H1 (cell line): ENCODE measurements at regions not wholly inside any gene's neighbourhood (a gene's known extent, or its start where the extent isn't known, plus 50 kb on each side); places are given as distances from the start of the nearest gene placed in this dataset.

Experiments
- CTCF ChIA-PET: fragments of 300-600 bp; sonication (Branson Sonifier 250); formaldehyde crosslinking; loops from one replicate; lab custom pipeline; 2021; ENCODE audit not compliant: partially characterized antibody; lab: Charles Lee
- POLR2A ChIA-PET: fragments of 300-600 bp; sonication (Branson Sonifier 250); formaldehyde crosslinking; loops from one replicate; lab custom pipeline; 2021; ENCODE audit warnings: inconsistent platforms; ENCODE audit not compliant: partially characterized antibody; lab: Charles Lee
- DNase-seq, 2 experiments: peaks; one replicate each; pipeline versions ENCODE4 v3.0.0 to v3.0.0-alpha.2; 2010 to 2022; ENCODE audit warnings: low spot score in 2 of 2, low read depth in 1 of 2, mixed read lengths in 1 of 2
- FAIRE-seq: peaks from 2 replicates; lab custom pipeline; 2011; peaks lifted over from hg19 to GRCh38; lab: Jason Lieb, UNC
- H2AFZ ChIP-seq: 2 replicates; pipeline ENCODE4 v1.8.1; 2012; ENCODE audit warnings: low read length, inconsistent platforms
- H2AK5ac ChIP-seq: 2 replicates; pipeline ENCODE4 v1.6.1; 2013; ENCODE audit warnings: low read depth, low read length
- H2BK120ac ChIP-seq: replicated peaks from 2 replicates; pipeline ENCODE3; 2013; ENCODE audit warnings: low read depth, low read length, inconsistent platforms
- H2BK12ac ChIP-seq: 2 replicates; pipeline ENCODE4 v1.6.1; 2013; ENCODE audit warnings: low read depth, low read length
- H2BK15ac ChIP-seq: 2 replicates; pipeline ENCODE4 v1.6.1; 2013; ENCODE audit warnings: low read length
- H2BK20ac ChIP-seq: 2 replicates; pipeline ENCODE4 v1.6.1; 2013; ENCODE audit warnings: low read length
- H2BK5ac ChIP-seq: 2 replicates; pipeline ENCODE4 v1.6.1; 2013; ENCODE audit warnings: low read depth, low read length
- H3K14ac ChIP-seq: 2 replicates; pipeline ENCODE4 v1.6.1; 2013; ENCODE audit warnings: inconsistent platforms; ENCODE audit not compliant: insufficient read length
- H3K18ac ChIP-seq: 2 replicates; pipeline ENCODE4 v1.6.1; 2013; ENCODE audit warnings: low read length; ENCODE audit errors: extremely low read depth
- H3K23ac ChIP-seq: 2 replicates; pipeline ENCODE4 v1.6.1; 2013; ENCODE audit warnings: inconsistent platforms; ENCODE audit not compliant: insufficient read length
- H3K23me2 ChIP-seq: 2 replicates; pipeline ENCODE4 v1.6.1; 2013; ENCODE audit warnings: low read depth, low read length
- H3K27ac ChIP-seq: 2 replicates; pipeline ENCODE4 v1.6.1; 2011; ENCODE audit warnings: low read depth, low read length, inconsistent platforms
- H3K27me3 ChIP-seq, 4 experiments: replicated peaks in 1 of 4; 1 replicate in 1 of 4; 2 replicates in 3 of 4; pipeline versions ENCODE4 v1.6.1 to v1.8.1; 2011 to 2013; ENCODE audit warnings: low read length in 3 of 4, mild to moderate bottlenecking in 3 of 4, inconsistent platforms in 2 of 4, mixed read lengths in 2 of 4, moderate library complexity in 1 of 4; ENCODE audit not compliant: control insufficient read depth in 3 of 4, insufficient read depth in 3 of 4; ENCODE audit errors: extremely low read depth in 1 of 4
- H3K36me3 ChIP-seq, 4 experiments: 2 replicates each; pipeline versions ENCODE4 v1.6.1 to v1.8.1; 2011 to 2013; ENCODE audit warnings: mild to moderate bottlenecking in 4 of 4, low read length in 3 of 4, moderate library complexity in 2 of 4, control low read depth in 1 of 4, inconsistent platforms in 1 of 4; ENCODE audit not compliant: insufficient read depth in 4 of 4, control insufficient read depth in 2 of 4
- H3K4ac ChIP-seq: replicated peaks from 2 replicates; pipeline ENCODE3; 2013; ENCODE audit warnings: low read length, low read depth, mixed read lengths, inconsistent platforms; ENCODE audit not compliant: insufficient read length
- H3K4me1 ChIP-seq, 4 experiments: replicated peaks in 1 of 4; 1 replicate in 1 of 4; 2 replicates in 3 of 4; pipeline versions ENCODE4 v1.6.1 to v1.8.1; 2011 to 2013; ENCODE audit warnings: low read length in 3 of 4, inconsistent platforms in 2 of 4, mixed read lengths in 1 of 4; ENCODE audit not compliant: insufficient read depth in 4 of 4, control insufficient read depth in 3 of 4
- H3K4me2 ChIP-seq, 2 experiments: 2 replicates each; pipeline versions ENCODE4 v1.6.1 to v1.8.1; 2011 to 2013; ENCODE audit warnings: low read depth in 2 of 2, low read length in 2 of 2, control low read depth in 1 of 2, inconsistent platforms in 1 of 2, mild to moderate bottlenecking in 1 of 2; ENCODE audit not compliant: insufficient read depth in 1 of 2
- H3K4me3 ChIP-seq, 4 experiments: fragments of 200-600, 300-600 bp in 1 of 4; sonication (generic), shearing (Covaris generic), sonication (Bioruptor Twin) in 1 of 4; 2 replicates each; pipeline versions ENCODE4 v1.5.1 to v1.8.1; 2011 to 2016; ENCODE audit warnings: low read length in 4 of 4, low read depth in 3 of 4, control low read depth in 2 of 4, inconsistent platforms in 2 of 4, mild to moderate bottlenecking in 2 of 4, mixed read lengths in 1 of 4, moderate library complexity in 1 of 4; ENCODE audit not compliant: insufficient read depth in 2 of 4; ENCODE audit errors: extremely low read depth in 1 of 4
- H3K56ac ChIP-seq: replicated peaks from 2 replicates; pipeline ENCODE3; 2013; ENCODE audit warnings: low read depth, mild to moderate bottlenecking, mixed read lengths, low read length, inconsistent platforms; ENCODE audit not compliant: insufficient read length
- H3K79me1 ChIP-seq: 2 replicates; pipeline ENCODE4 v1.6.1; 2013; ENCODE audit warnings: low read depth, low read length, control low read depth
- H3K79me2 ChIP-seq, 2 experiments: 2 replicates each; pipeline versions ENCODE4 v1.6.1 to v1.8.1; 2012 to 2013; ENCODE audit warnings: low read length in 2 of 2, mild to moderate bottlenecking in 2 of 2, inconsistent platforms in 1 of 2; ENCODE audit not compliant: insufficient read depth in 2 of 2, control insufficient read depth in 1 of 2
- H3K9ac ChIP-seq, 4 experiments: replicated peaks in 1 of 4; 1 replicate in 1 of 4; 2 replicates in 3 of 4; pipeline versions ENCODE4 v1.6.1 to v1.8.1; 2011 to 2013; ENCODE audit warnings: low read depth in 3 of 4, low read length in 3 of 4, control low read depth in 2 of 4, mild to moderate bottlenecking in 2 of 4, moderate library complexity in 2 of 4, inconsistent platforms in 1 of 4; ENCODE audit errors: extremely low read depth in 1 of 4
- H3K9me3 ChIP-seq, 2 experiments: 2 replicates each; pipeline versions ENCODE4 v1.6.1 to v1.8.1; 2012 to 2013; ENCODE audit warnings: mild to moderate bottlenecking in 2 of 2, moderate library complexity in 2 of 2, control low read depth in 1 of 2, inconsistent platforms in 1 of 2, low read depth in 1 of 2, low read length in 1 of 2, mixed read lengths in 1 of 2; ENCODE audit not compliant: insufficient read depth in 2 of 2
- H4K20me1 ChIP-seq, 2 experiments: replicated peaks in 1 of 2; 2 replicates each; pipeline versions ENCODE3 to v1.8.1; 2011 to 2013; ENCODE audit warnings: inconsistent platforms in 2 of 2, low read length in 2 of 2, mild to moderate bottlenecking in 1 of 2; ENCODE audit not compliant: insufficient read depth in 2 of 2, control insufficient read depth in 1 of 2
- H4K5ac ChIP-seq: 2 replicates; pipeline ENCODE4 v1.6.1; 2013; ENCODE audit warnings: low read length, low read depth, mixed read lengths, inconsistent platforms; ENCODE audit not compliant: insufficient read length
- H4K8ac ChIP-seq: 2 replicates; pipeline ENCODE4 v1.8.0; 2013; ENCODE audit warnings: mild to moderate bottlenecking, moderate library complexity, low read length, inconsistent platforms; ENCODE audit not compliant: insufficient read depth; ENCODE audit errors: extremely low read depth
- H4K91ac ChIP-seq: replicated peaks from 2 replicates; pipeline ENCODE3; 2013; ENCODE audit warnings: low read length, mixed read lengths, inconsistent platforms; ENCODE audit not compliant: insufficient read length
- ASH2L ChIP-seq: fragments of 200-600, 300-600 bp; sonication (generic); IDR thresholded peaks from one replicate; pipeline ENCODE4 v1.7.1; 2017; ENCODE audit warnings: low read length
- CEBPB ChIP-seq: IDR thresholded peaks from 2 replicates; pipeline ENCODE4 v1.6.1; 2012; ENCODE audit warnings: low read depth, low read length
- ZNF274 ChIP-seq: IDR thresholded peaks from 2 replicates; pipeline ENCODE4 v1.7.0; 2012; ENCODE audit warnings: low read length, borderline replicate concordance; ENCODE audit errors: extremely low read depth

DNA sequence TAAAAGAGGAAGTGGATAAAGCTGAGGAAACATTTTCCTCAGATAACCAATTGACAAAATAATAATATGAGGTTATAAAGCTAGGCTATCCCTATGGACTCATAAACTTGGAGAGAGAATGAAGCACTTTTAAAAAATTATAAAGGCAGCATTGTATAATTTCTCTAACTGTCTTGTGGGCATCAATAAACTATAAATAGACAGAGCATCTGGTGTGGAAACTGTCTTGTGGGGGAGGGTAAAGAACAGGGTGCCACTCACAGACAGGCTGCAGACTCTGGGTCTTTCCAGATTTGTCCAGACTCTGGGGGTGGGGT is 333.5 kb downstream of the BUD13 start:
- ChIA-PET POLR2A (no interaction called here), CTCF (interaction anchor here (0.6 to 1.5 kb wide), 3 partner anchors 9 to 425 kb away, joined by 3 read pairs; no protein-coding TSS in a partner anchor)
- H3K36me3 ChIP-seq = peaks cover 0 to 27% (median 10%) of the 10 kb centered on the region in 4 experiments; a peak in 4 of 8 replicates
- no peak overlapping the region for H3K23ac ChIP-seq
- H2BK15ac ChIP-seq = no peak overlapping the region
- H3K79me1 ChIP-seq = no peaks in the 10 kb centered on the region
- H3K27me3 ChIP-seq = no peaks in the 10 kb centered on the region
- no peak overlapping the region for H3K56ac ChIP-seq
- peaks cover 0 to 5% (median 3%) of the 10 kb centered on the region in 4 experiments; a peak in 4 of 7 replicates for H3K4me1 ChIP-seq
- no peak overlapping the region for H3K4me2 ChIP-seq
- H3K79me2 ChIP-seq = peaks cover 8 to 9% of the 10 kb centered on the region in 2 experiments; a peak in 2 of 4 replicates
- no peak overlapping the region for H2BK12ac ChIP-seq
- no peak overlapping the region for H2BK5ac ChIP-seq
- H2BK120ac ChIP-seq = no peak overlapping the region
- H3K18ac ChIP-seq = no peak overlapping the region
- no peaks in the 10 kb centered on the region for H4K20me1 ChIP-seq
- no peak overlapping the region for H3K4ac ChIP-seq
- DNase-seq = no peak
- no peak overlapping the region for H2BK20ac ChIP-seq
- no peak overlapping the region for H3K9ac ChIP-seq
- no peak overlapping the region for H2AK5ac ChIP-seq
- H4K8ac ChIP-seq = no peak overlapping the region; the same call in 1 of the 2 replicates
- no peak overlapping the region for H2AFZ ChIP-seq
- FAIRE-seq = no peak
- H3K14ac ChIP-seq = no peak overlapping the region
- H3K27ac ChIP-seq = no peak overlapping the region
- no peak overlapping the region for H4K91ac ChIP-seq
- TF ChIP-seq ASH2L (no peak), ZNF274 (no peak), CEBPB (no peak)
- H3K9me3 ChIP-seq = peaks cover 36 to 39% of the 10 kb centered on the region in 2 experiments
- H4K5ac ChIP-seq = no peak overlapping the region
- H3K4me3 ChIP-seq = no peak overlapping the region
- H3K23me2 ChIP-seq = no peaks in the 10 kb centered on the region; the same call in 1 of the 2 replicates
